Vagina (tissue), 2 donors: ENCODE measurements at regions not wholly inside any gene's neighbourhood (a gene's known extent, or its start where the extent isn't known, plus 50 kb on each side); places are given as distances from the start of the nearest gene placed in this dataset.
"Not testable (repeated sequence)": the region's sequence is repeated elsewhere in the genome, so short reads cannot be mapped to it uniquely, and the experiment has no call there.

Experiments used
- DNase-seq, 2 donors: peaks; one replicate each; pipeline ENCODE4 v3.0.0-alpha.2; 2017; ENCODE audit errors: extremely low spot score in 2 of 2
- H3K27ac ChIP-seq: fragments of 200-600 bp; sonication (generic); one replicate; pipeline ENCODE4 v1.5.1; 2019
- H3K27me3 ChIP-seq: fragments of 200-600 bp; sonication (generic); one replicate; pipeline ENCODE4 v1.5.1; 2019
- H3K36me3 ChIP-seq, 2 donors: fragments of 200-600 bp; sonication (generic); one replicate each; pipeline ENCODE4 v1.5.1; 2017 to 2019
- H3K4me1 ChIP-seq: fragments of 200-600 bp; sonication (generic); one replicate; pipeline ENCODE4 v1.5.1; 2019
- H3K4me3 ChIP-seq, 2 donors: fragments of 200-600 bp; sonication (generic); 1 replicate in 1 of 2; 2 replicates in 1 of 2; pipeline ENCODE4 v1.5.1; 2016 to 2019
- H3K9me3 ChIP-seq: fragments of 200-600 bp; sonication (generic); one replicate; pipeline ENCODE4 v1.5.1; 2019
- POLR2A ChIP-seq, 2 donors: fragments of 450-650 bp; IDR thresholded peaks; one replicate each; pipeline ENCODE4 v1.6.1; 2017; ENCODE audit warnings: antibody characterized with exemption in 2 of 2, mild to moderate bottlenecking in 2 of 2, moderate library complexity in 2 of 2
- POLR2AphosphoS5 ChIP-seq, 2 donors: sonication (generic); formaldehyde crosslinking; IDR thresholded peaks; one replicate each; pipeline ENCODE4 v1.9.0; 2017; ENCODE audit warnings: antibody characterized with exemption in 2 of 2, mild to moderate bottlenecking in 2 of 2, low read depth in 1 of 2; ENCODE audit not compliant: insufficient read depth in 1 of 2
- intact Hi-C: fragments of 100-400 bp; cut with DNase I; formaldehyde crosslinking; loops from one replicate; pipeline ENCODE4 v1.15.1; 2023
- TF ChIP-seq, protein P1 (sequence below), 3 experiments: fragments of 450-650 bp in 2 of 3; fragments of 200-600 bp in 1 of 3; sonication (generic) in 1 of 3; IDR thresholded peaks; one replicate each; pipeline ENCODE4 v1.5.1; 2017 to 2019; ENCODE audit warnings: antibody characterized with exemption in 3 of 3, mild to moderate bottlenecking in 2 of 3, moderate library complexity in 2 of 3

DNA sequence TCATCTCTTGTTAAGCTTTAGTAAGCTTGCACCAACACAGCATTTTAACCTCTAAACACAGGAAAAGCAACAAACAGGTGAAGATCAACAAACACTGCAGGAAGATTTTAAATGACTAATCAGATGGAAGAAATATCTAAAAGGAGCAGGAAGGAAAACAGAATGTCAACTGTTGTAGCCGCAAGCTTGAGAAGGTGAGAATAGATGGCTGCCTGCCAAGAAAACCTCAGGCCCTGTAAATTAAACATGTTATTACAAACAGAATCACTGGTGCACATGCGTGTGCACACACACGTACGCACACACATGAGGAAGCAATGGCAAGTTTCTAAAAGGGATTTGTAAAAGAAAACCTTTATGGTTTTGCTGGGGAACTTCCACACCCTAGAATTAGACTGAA is 257.8 kb upstream of the GALNT5 start:
- Histone ChIP-seq H3K27ac (no peak overlapping the region), H3K4me3 (no peak overlapping the region), H3K36me3 (no peaks in the 10 kb centered on the region), H3K9me3 (no peaks in the 10 kb centered on the region), H3K4me1 (no peaks in the 10 kb centered on the region), H3K27me3 (no peaks in the 10 kb centered on the region)
- DNase-seq: no peak
- no peak for TF ChIP-seq POLR2A (IDR thresholded peaks at IDR 0.05)
- TF ChIP-seq POLR2AphosphoS5 (IDR thresholded peaks at IDR 0.05; ENCODE audit: insufficient read depth in 1 of 2, low read depth in 1 of 2): no peak
- TF ChIP-seq, protein P1, sequence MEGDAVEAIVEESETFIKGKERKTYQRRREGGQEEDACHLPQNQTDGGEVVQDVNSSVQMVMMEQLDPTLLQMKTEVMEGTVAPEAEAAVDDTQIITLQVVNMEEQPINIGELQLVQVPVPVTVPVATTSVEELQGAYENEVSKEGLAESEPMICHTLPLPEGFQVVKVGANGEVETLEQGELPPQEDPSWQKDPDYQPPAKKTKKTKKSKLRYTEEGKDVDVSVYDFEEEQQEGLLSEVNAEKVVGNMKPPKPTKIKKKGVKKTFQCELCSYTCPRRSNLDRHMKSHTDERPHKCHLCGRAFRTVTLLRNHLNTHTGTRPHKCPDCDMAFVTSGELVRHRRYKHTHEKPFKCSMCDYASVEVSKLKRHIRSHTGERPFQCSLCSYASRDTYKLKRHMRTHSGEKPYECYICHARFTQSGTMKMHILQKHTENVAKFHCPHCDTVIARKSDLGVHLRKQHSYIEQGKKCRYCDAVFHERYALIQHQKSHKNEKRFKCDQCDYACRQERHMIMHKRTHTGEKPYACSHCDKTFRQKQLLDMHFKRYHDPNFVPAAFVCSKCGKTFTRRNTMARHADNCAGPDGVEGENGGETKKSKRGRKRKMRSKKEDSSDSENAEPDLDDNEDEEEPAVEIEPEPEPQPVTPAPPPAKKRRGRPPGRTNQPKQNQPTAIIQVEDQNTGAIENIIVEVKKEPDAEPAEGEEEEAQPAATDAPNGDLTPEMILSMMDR (IDR thresholded peaks at IDR 0.05): no peak
- intact Hi-C loops: no loop called here

DNA sequence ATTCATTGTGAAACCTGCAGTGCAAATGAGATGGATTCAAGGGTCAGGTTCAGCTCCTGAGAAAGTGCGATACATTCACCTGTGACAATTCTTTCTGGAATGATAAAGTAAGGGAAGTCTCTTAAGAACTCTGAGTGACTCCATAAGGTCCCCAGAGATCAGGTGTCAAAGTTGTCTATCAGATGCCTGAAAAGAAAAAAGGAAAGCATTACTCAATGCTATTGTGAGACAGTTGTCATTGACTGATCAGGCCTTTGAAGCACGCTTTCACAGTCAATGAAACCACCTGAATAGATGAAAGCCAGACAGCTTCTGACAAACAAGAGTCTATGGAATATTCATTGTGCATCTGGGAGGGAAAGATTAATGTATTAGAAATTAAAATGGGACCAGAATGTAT is 252.7 kb upstream of the GALNT5 start:
- Histone ChIP-seq H3K27me3 (no peaks in the 10 kb centered on the region), H3K36me3 (no peaks in the 10 kb centered on the region), H3K27ac (no peak overlapping the region), H3K4me1 (no peaks in the 10 kb centered on the region), H3K9me3 (no peaks in the 10 kb centered on the region), H3K4me3 (no peak overlapping the region)
- DNase-seq: no peak
- TF ChIP-seq POLR2A (IDR thresholded peaks at IDR 0.05) (no peak), POLR2AphosphoS5 (IDR thresholded peaks at IDR 0.05; ENCODE audit: insufficient read depth in 1 of 2, low read depth in 1 of 2) (no peak)
- TF ChIP-seq, protein P1 (IDR thresholded peaks at IDR 0.05): no peak
- intact Hi-C loops: no loop called here

DNA sequence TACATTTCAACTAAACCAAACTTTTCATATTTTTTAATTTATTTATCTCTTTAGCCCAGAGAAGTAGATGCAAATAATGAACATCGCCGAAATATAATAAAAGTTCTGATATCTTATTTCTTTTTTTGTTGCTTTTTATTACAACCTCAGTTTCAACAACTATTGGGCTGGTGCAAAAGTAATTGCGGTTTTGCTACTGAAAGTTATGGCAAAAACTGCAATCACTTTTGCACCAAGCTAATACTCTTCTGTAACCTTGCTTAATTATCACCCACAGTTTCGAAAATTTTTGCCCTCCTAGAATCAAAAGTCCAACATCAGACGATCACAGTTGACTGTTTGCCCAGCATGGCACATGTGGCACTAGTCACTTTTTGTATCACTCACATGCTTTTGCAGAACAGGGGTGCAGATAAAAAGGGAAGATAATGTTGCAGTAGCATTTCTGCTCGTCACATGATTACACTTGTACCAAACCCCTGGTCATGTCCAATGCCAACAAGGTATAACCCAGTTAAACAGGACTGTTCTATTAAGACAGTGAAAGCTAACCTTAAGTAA is 242.4 kb upstream of the GALNT5 start:
- DNase-seq: no peak
- H3K27ac ChIP-seq: no peak overlapping the region
- H3K4me3 ChIP-seq: no peak overlapping the region
- no peaks in the 10 kb centered on the region for H3K27me3 ChIP-seq
- H3K4me1 ChIP-seq: no peaks in the 10 kb centered on the region
- TF ChIP-seq POLR2A (IDR thresholded peaks at IDR 0.05): no peak
- TF ChIP-seq POLR2AphosphoS5 (IDR thresholded peaks at IDR 0.05; ENCODE audit: insufficient read depth in 1 of 2, low read depth in 1 of 2): no peak
- TF ChIP-seq, protein P1 (IDR thresholded peaks at IDR 0.05): no peak
- intact Hi-C loops: no loop called here
- H3K9me3 ChIP-seq: no peaks in the 10 kb centered on the region
- H3K36me3 ChIP-seq: no peaks in the 10 kb centered on the region

DNA sequence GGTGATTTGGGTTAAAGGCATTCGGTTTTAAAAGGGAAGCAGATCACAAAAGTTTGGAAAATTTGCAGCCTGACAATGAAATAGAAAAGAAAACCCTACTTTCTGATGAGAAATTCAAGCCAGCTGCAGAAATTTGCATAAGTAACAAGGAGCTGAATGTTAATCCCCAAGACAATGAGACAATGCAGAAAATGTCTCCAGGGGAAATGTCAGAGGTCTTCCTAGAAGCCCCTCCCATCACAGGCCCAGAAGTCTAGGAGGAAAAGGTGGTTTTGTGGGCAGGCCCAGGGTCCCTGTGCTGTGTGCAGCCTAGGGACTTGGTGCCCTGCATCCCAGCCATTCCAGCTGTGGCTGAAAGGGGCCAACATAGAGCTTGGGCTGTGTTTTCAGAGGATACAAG is 234.2 kb upstream of the GALNT5 start:
- H3K9me3 ChIP-seq, H3K27ac ChIP-seq, H3K4me1 ChIP-seq, H3K36me3 ChIP-seq, intact Hi-C loops, H3K27me3 ChIP-seq, H3K4me3 ChIP-seq, DNase-seq: not testable (repeated sequence)

DNA sequence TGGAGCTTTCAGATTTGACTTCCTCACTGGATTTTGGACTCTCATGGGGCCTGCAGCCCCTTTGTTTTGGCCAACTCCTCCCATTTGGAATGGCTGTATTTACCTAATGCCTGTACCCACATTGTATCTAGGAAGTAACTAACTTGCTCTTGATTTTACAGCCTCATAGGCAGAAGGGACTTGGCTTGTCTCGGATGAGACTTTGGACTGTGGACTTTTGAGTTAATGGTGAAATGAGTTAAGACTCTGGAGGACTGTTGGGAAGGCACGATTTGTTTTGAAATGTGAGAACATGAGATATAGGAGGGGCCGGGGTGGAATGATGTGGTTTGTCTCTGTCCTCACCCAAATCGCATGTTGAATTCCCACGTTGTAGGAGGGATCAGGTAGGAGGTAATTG is 233.4 kb upstream of the GALNT5 start:
- intact Hi-C loops: no loop called here
- DNase-seq: no peak
- no peaks in the 10 kb centered on the region for H3K36me3 ChIP-seq
- H3K9me3 ChIP-seq: no peaks in the 10 kb centered on the region
- H3K4me1 ChIP-seq: no peaks in the 10 kb centered on the region
- H3K4me3 ChIP-seq: no peak overlapping the region
- H3K27ac ChIP-seq: no peak overlapping the region
- TF ChIP-seq POLR2AphosphoS5 (IDR thresholded peaks at IDR 0.05; ENCODE audit: insufficient read depth in 1 of 2, low read depth in 1 of 2) (no peak), POLR2A (IDR thresholded peaks at IDR 0.05) (no peak)
- TF ChIP-seq, protein P1 (IDR thresholded peaks at IDR 0.05): no peak
- no peaks in the 10 kb centered on the region for H3K27me3 ChIP-seq
